GM12891 (cell line): ENCODE measurements at regions not wholly inside any gene's neighbourhood (a gene's known extent, or its start where the extent isn't known, plus 50 kb on each side); places are given as distances from the start of the nearest gene placed in this dataset.

Experiments used
- PAX5 ChIP-seq: IDR thresholded peaks from 2 replicates; pipeline ENCODE4 v1.6.1; 2011; ENCODE audit warnings: low read length, moderate library complexity, mild to moderate bottlenecking; ENCODE audit not compliant: insufficient read depth, severe bottlenecking
- POLR2A ChIP-seq: IDR thresholded peaks from 2 replicates; pipeline ENCODE4 v1.6.1; 2011; ENCODE audit warnings: low read depth, low read length, control low read depth
- POLR2AphosphoS5 ChIP-seq: IDR thresholded peaks from 2 replicates; pipeline ENCODE4 v1.6.1; 2011; ENCODE audit warnings: low read depth, low read length, control low read depth
- SPI1 ChIP-seq: IDR thresholded peaks from 2 replicates; pipeline ENCODE4 v1.6.1; 2011; ENCODE audit warnings: low read depth, low read length, control low read depth
- TAF1 ChIP-seq: IDR thresholded peaks from 2 replicates; pipeline ENCODE4 v1.6.1; 2011; ENCODE audit warnings: low read depth, low read length, control low read depth

DNA sequence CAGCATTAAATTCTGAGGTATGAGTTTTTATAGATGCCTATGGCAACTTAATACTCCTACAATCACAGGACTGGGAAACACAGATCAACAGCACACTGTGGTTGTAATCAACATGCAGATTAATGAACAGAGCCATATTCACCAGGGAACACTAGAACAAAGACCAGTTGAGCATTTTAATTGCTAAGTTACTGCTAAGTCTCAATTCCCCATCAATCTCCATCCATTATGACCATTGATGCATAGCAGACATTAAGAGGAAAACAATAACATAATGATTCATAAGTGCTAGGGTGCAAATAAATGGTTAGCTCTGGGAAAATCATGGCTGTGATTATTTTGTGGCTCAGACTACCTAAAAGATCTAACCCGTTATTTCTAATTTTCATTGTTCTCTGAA lies 505.6 kb downstream of the TRHDE start:
- TF ChIP-seq SPI1 (no peak), POLR2A (no peak), PAX5 (no peak), TAF1 (no peak), POLR2AphosphoS5 (no peak)
